Peyer's patch (tissue), 4 donors: ENCODE measurements at regions not wholly inside any gene's neighbourhood (a gene's known extent, or its start where the extent isn't known, plus 50 kb on each side); places are given as distances from the start of the nearest gene placed in this dataset.

Experiments used
- DNase-seq, 3 donors: peaks; one replicate each; pipeline ENCODE4 v3.0.0-alpha.2; 2017 to 2019
- H3K27ac ChIP-seq, 4 donors: fragments of 200-600 bp; sonication (generic); one replicate each; pipeline ENCODE4 v1.5.1; 2016 to 2019
- H3K27me3 ChIP-seq, 2 donors: fragments of 200-600 bp; sonication (generic); one replicate each; pipeline ENCODE4 v1.5.1; 2019
- H3K36me3 ChIP-seq, 3 donors: fragments of 200-600 bp; sonication (generic); one replicate each; pipeline ENCODE4 v1.5.1; 2016 to 2019
- H3K4me1 ChIP-seq, 4 donors: fragments of 200-600 bp; sonication (generic); one replicate each; pipeline ENCODE4 v1.5.1; 2016 to 2019
- H3K4me3 ChIP-seq, 4 donors: fragments of 200-600 bp; sonication (generic); 1 replicate in 3 of 4; 2 replicates in 1 of 4; pipeline ENCODE4 v1.5.1; 2016 to 2019; ENCODE audit warnings: mild to moderate bottlenecking in 1 of 4
- H3K9me3 ChIP-seq, 4 donors: fragments of 200-600 bp; sonication (generic); one replicate each; pipeline ENCODE4 v1.5.1; 2016 to 2019; ENCODE audit warnings: mild to moderate bottlenecking in 1 of 4
- CTCF ChIP-seq, 6 experiments: fragments of 450-650 bp in 4 of 6; fragments of 200-600 bp in 2 of 6; sonication (generic) in 1 of 6; IDR thresholded peaks; one replicate each; pipeline ENCODE4 v1.5.1; 2017 to 2019; ENCODE audit warnings: antibody characterized with exemption in 6 of 6, mild to moderate bottlenecking in 3 of 6, moderate library complexity in 1 of 6
- POLR2A ChIP-seq, 2 donors: fragments of 450-650 bp; IDR thresholded peaks; one replicate each; pipeline ENCODE4 v1.5.1; 2017; ENCODE audit warnings: antibody characterized with exemption in 2 of 2, mild to moderate bottlenecking in 2 of 2, moderate library complexity in 2 of 2

GRCh38 chr13:42484386-42484785 is 89.6 kb upstream of the TNFSF11 start:
- TF ChIP-seq POLR2A (IDR thresholded peaks at IDR 0.05): no peak
- TF ChIP-seq CTCF (IDR thresholded peaks at IDR 0.05): no peak
- no peaks in the 10 kb centered on the region for H3K27me3 ChIP-seq
- H3K4me1 ChIP-seq: no peaks in the 10 kb centered on the region
- no peak overlapping the region for H3K4me3 ChIP-seq
- no peaks in the 10 kb centered on the region for H3K36me3 ChIP-seq
- no peak overlapping the region for H3K27ac ChIP-seq
- no peaks in the 10 kb centered on the region for H3K9me3 ChIP-seq
- no peak for DNase-seq

GRCh38 chr13:42485272-42485671 is 88.7 kb upstream of the TNFSF11 start:
- no peaks in the 10 kb centered on the region for H3K27me3 ChIP-seq
- H3K4me3 ChIP-seq: no peak overlapping the region
- H3K27ac ChIP-seq: no peak overlapping the region
- TF ChIP-seq POLR2A (IDR thresholded peaks at IDR 0.05) (no peak), CTCF (IDR thresholded peaks at IDR 0.05) (no peak)
- no peak for DNase-seq
- no peaks in the 10 kb centered on the region for H3K4me1 ChIP-seq
- H3K9me3 ChIP-seq: no peaks in the 10 kb centered on the region
- H3K36me3 ChIP-seq: no peaks in the 10 kb centered on the region

- Histone ChIP-seq H3K4me1 (no peaks in the 10 kb centered on the region), H3K36me3 (no peaks in the 10 kb centered on the region), H3K27ac (no peak overlapping the region), H3K9me3 (no peaks in the 10 kb centered on the region), H3K27me3 (no peaks in the 10 kb centered on the region), H3K4me3 (no peak overlapping the region)
- no peak for DNase-seq
- TF ChIP-seq POLR2A (IDR thresholded peaks at IDR 0.05): no peak
Observed at GRCh38 chr13:42486711-42487198, 87.2 kb upstream of the TNFSF11 start.

- Histone ChIP-seq H3K27me3 (no peaks in the 10 kb centered on the region), H3K36me3 (no peaks in the 10 kb centered on the region), H3K27ac (no peak overlapping the region), H3K9me3 (no peaks in the 10 kb centered on the region), H3K4me3 (no peak overlapping the region), H3K4me1 (no peaks in the 10 kb centered on the region)
- TF ChIP-seq POLR2A (IDR thresholded peaks at IDR 0.05) (no peak), CTCF (IDR thresholded peaks at IDR 0.05) (no peak)
- no peak for DNase-seq
Observed at GRCh38 chr13:42487221-42487620, 86.7 kb upstream of the TNFSF11 start.

GRCh38 chr13:42490676-42491075 is 83.3 kb upstream of the TNFSF11 start:
- H3K36me3 ChIP-seq: no peaks in the 10 kb centered on the region

GRCh38 chr13:42492372-42492920 is 81.5 kb upstream of the TNFSF11 start:
- H3K27ac ChIP-seq: no peak overlapping the region

More at GRCh38 chr13:42490676-42491075, 83.3 kb upstream of the TNFSF11 start:
- H3K27ac ChIP-seq: no peak overlapping the region
- no peak for TF ChIP-seq CTCF (IDR thresholded peaks at IDR 0.05)
- TF ChIP-seq POLR2A (IDR thresholded peaks at IDR 0.05): no peak
- no peaks in the 10 kb centered on the region for H3K27me3 ChIP-seq
- no peak overlapping the region for H3K4me3 ChIP-seq
- DNase-seq: no peak
- no peaks in the 10 kb centered on the region for H3K9me3 ChIP-seq
- H3K4me1 ChIP-seq: no peaks in the 10 kb centered on the region

More at GRCh38 chr13:42492372-42492920, 81.5 kb upstream of the TNFSF11 start:
- Histone ChIP-seq H3K9me3 (no peaks in the 10 kb centered on the region), H3K4me3 (no peak overlapping the region), H3K4me1 (no peaks in the 10 kb centered on the region), H3K36me3 (no peaks in the 10 kb centered on the region), H3K27me3 (no peaks in the 10 kb centered on the region)
- TF ChIP-seq CTCF (IDR thresholded peaks at IDR 0.05): no peak
- no peak for TF ChIP-seq POLR2A (IDR thresholded peaks at IDR 0.05)
- no peak for DNase-seq
